Keratinocyte (primary cell): ENCODE measurements at regions not wholly inside any gene's neighbourhood (a gene's known extent, or its start where the extent isn't known, plus 50 kb on each side); places are given as distances from the start of the nearest gene placed in this dataset.

Experiments used
- DNase-seq: peaks from one replicate; pipeline ENCODE4 v3.0.0-alpha.2; 2011; ENCODE audit warnings: low read depth, missing footprints, low spot score
- FAIRE-seq: peaks from 2 replicates; lab custom pipeline; 2011; peaks lifted over from hg19 to GRCh38; lab: Jason Lieb, UNC
- H2AFZ ChIP-seq: 2 replicates; pipeline ENCODE4 v1.6.0; 2012; ENCODE audit warnings: low read length, control low read depth, inconsistent platforms; ENCODE audit not compliant: control insufficient read depth
- H3K27ac ChIP-seq: 2 replicates; pipeline ENCODE4 v1.5.1; 2011; ENCODE audit warnings: low read length; ENCODE audit not compliant: control insufficient read depth, insufficient read depth
- H3K27me3 ChIP-seq: 3 replicates; pipeline ENCODE4 v1.6.0; 2011; ENCODE audit warnings: low read length; ENCODE audit not compliant: control insufficient read depth, insufficient read depth; ENCODE audit errors: extremely low read depth
- H3K36me3 ChIP-seq, 2 experiments: 2 replicates in 1 of 2; 3 replicates in 1 of 2; pipeline ENCODE4 v1.5.1; 2011; ENCODE audit warnings: low read length in 2 of 2, mild to moderate bottlenecking in 1 of 2; ENCODE audit not compliant: control insufficient read depth in 2 of 2, insufficient read depth in 2 of 2; ENCODE audit errors: extremely low read depth in 1 of 2
- H3K4me1 ChIP-seq: 3 replicates; pipeline ENCODE4 v1.5.1; 2011; ENCODE audit warnings: low read length; ENCODE audit not compliant: control insufficient read depth, insufficient read depth; ENCODE audit errors: extremely low read depth
- H3K4me2 ChIP-seq: 3 replicates; pipeline ENCODE4 v1.6.0; 2011; ENCODE audit warnings: low read depth, low read length; ENCODE audit not compliant: control insufficient read depth, insufficient read depth; ENCODE audit errors: extremely low read depth
- H3K4me3 ChIP-seq, 3 experiments: fragments of 200-600 bp in 1 of 3; sonication (generic) in 1 of 3; 2 replicates in 2 of 3; 3 replicates in 1 of 3; pipeline ENCODE4 v1.5.1; 2011 to 2016; ENCODE audit warnings: low read length in 3 of 3, mild to moderate bottlenecking in 3 of 3, control low read depth in 2 of 3, inconsistent platforms in 1 of 3, low read depth in 1 of 3, mixed read lengths in 1 of 3, mixed run types in 1 of 3, moderate library complexity in 1 of 3; ENCODE audit not compliant: control insufficient read depth in 2 of 3, insufficient read depth in 2 of 3; ENCODE audit errors: extremely low read depth in 1 of 3
- H3K79me2 ChIP-seq: 2 replicates; pipeline ENCODE4 v1.6.0; 2012; ENCODE audit warnings: low read length; ENCODE audit not compliant: control insufficient read depth, insufficient read depth
- H3K9ac ChIP-seq: 3 replicates; pipeline ENCODE4 v1.6.0; 2011; ENCODE audit warnings: low read length; ENCODE audit not compliant: control insufficient read depth, insufficient read depth; ENCODE audit errors: extremely low read depth
- H3K9me1 ChIP-seq: 3 replicates; pipeline ENCODE4 v1.6.0; 2011; ENCODE audit warnings: low read length; ENCODE audit not compliant: control insufficient read depth, insufficient read depth; ENCODE audit errors: extremely low read depth
- H3K9me3 ChIP-seq: 2 replicates; pipeline ENCODE4 v1.5.1; 2012; ENCODE audit warnings: low read depth, low read length; ENCODE audit not compliant: control insufficient read depth
- H4K20me1 ChIP-seq: 3 replicates; pipeline ENCODE4 v1.6.0; 2011; ENCODE audit warnings: low read length; ENCODE audit not compliant: control insufficient read depth, insufficient read depth; ENCODE audit errors: extremely low read depth
- EZH2 ChIP-seq: IDR thresholded peaks from one replicate; pipeline ENCODE4 v1.6.1; 2012; ENCODE audit warnings: inconsistent platforms, mild to moderate bottlenecking, low read length, moderate library complexity
- dilution Hi-C: fragments of 300-500 bp; cut with MboI; formaldehyde crosslinking; loops from one replicate; pipeline ENCODE4 v1.7.0; 2020; ENCODE audit warnings: low sequenced_read_pairs; ENCODE audit not compliant: extremely low pct_ligation_motif_present
- TF ChIP-seq, protein P1 (sequence below), 3 experiments: IDR thresholded peaks in 1 of 3; conservative IDR thresholded peaks in 1 of 3; optimal IDR thresholded peaks in 1 of 3; 2 replicates in 2 of 3; 3 replicates in 1 of 3; pipeline versions ENCODE3 to v1.5.1; 2011; ENCODE audit warnings: low read length in 3 of 3, mild to moderate bottlenecking in 3 of 3, moderate library complexity in 2 of 3, control low read depth in 1 of 3, inconsistent platforms in 1 of 3; ENCODE audit not compliant: insufficient read depth in 2 of 3; ENCODE audit errors: extremely low read depth in 1 of 3

DNA sequence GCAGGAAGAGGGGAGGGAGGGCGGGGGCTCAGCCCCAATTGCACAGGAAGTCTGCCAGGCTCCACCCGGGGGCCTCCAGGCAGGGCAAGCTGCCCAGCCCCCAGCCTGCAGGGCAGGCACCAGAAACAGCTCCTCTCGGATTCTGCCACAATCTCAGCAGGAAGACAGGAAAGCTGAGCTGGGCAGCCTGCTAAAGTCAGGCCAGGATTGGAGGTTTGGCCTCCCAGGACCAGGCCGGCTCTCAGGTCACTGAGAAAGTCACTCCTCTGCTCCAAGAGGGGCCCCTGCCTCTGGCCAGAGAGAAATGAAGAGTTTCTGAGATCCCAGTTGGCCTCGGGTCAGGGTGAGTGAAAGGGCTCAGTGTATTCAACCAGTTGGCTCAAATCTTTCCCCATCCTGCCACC is 54.6 kb upstream of the STXBP1 start:
- Histone ChIP-seq H3K4me2 (peak overlapping the region; percentile 35), H3K9ac (peak overlapping the region; percentile 6), H4K20me1 (peaks cover 19% of the 10 kb centered on the region), H3K27ac (peak overlapping the region; percentile 52), H3K9me3 (no peaks in the 10 kb centered on the region), H3K4me1 (peaks cover 75% of the 10 kb centered on the region), H3K27me3 (no peaks in the 10 kb centered on the region), H3K9me1 (peaks cover 10% of the 10 kb centered on the region), H3K79me2 (peaks cover 84% of the 10 kb centered on the region), H3K4me3 (no peak overlapping the region), H3K36me3 (peaks cover 39 to 65% of the 10 kb centered on the region in 2 experiments), H2AFZ (no peak overlapping the region)
- DNase-seq (no peak), FAIRE-seq (peak; percentile 62)
- dilution Hi-C loops, result no loop called here
- TF ChIP-seq EZH2, result no peak
- TF ChIP-seq, protein P1, sequence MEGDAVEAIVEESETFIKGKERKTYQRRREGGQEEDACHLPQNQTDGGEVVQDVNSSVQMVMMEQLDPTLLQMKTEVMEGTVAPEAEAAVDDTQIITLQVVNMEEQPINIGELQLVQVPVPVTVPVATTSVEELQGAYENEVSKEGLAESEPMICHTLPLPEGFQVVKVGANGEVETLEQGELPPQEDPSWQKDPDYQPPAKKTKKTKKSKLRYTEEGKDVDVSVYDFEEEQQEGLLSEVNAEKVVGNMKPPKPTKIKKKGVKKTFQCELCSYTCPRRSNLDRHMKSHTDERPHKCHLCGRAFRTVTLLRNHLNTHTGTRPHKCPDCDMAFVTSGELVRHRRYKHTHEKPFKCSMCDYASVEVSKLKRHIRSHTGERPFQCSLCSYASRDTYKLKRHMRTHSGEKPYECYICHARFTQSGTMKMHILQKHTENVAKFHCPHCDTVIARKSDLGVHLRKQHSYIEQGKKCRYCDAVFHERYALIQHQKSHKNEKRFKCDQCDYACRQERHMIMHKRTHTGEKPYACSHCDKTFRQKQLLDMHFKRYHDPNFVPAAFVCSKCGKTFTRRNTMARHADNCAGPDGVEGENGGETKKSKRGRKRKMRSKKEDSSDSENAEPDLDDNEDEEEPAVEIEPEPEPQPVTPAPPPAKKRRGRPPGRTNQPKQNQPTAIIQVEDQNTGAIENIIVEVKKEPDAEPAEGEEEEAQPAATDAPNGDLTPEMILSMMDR (optimal IDR thresholded peaks at IDR 0.05 in 1 of 3, IDR thresholded peaks at IDR 0.05 in 1 of 3, conservative IDR thresholded peaks at IDR 0.05 in 1 of 3; ENCODE audit: extremely low read depth in 1 of 3, insufficient read depth in 2 of 3, low read length in 3 of 3), result no peak

DNA sequence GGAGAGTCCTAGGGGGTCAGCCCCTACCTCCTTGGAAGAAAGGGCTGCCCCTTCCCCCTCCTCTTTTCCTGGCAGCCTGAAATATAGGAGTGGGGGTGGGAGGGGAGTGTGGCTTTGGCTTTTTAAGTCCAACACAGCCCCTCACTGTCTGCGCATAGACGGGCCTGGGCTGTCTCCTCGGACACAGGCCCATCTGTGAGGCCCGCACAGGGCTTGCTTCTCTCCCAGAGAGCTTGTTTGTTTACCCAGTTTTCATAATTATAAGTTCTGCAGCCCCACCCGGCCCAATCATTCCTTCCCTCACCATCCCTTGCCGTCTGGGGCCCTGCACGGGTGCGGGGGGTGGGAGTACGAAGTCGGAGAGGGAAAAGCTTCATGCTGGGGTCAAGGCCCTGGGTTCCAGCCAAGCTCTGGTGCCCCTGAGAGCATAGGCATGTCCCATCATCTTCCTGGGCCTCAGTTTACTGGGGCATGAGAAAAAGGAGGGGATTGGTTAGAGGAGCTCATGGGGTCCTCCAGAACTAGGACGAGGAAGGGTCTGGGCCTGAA is 54.0 kb upstream of the STXBP1 start:
- Histone ChIP-seq H3K27me3 (no peaks in the 10 kb centered on the region), H3K4me2 (peak overlapping the region; percentile 35), H4K20me1 (peaks cover 15% of the 10 kb centered on the region), H3K9ac (peak overlapping the region; percentile 6), H3K9me1 (peaks cover 10% of the 10 kb centered on the region), H3K79me2 (peaks cover 84% of the 10 kb centered on the region), H3K4me1 (peaks cover 81% of the 10 kb centered on the region), H3K4me3 (peak overlapping the region in 1 of 3 experiments; percentile 16), H3K36me3 (peaks cover 41 to 68% of the 10 kb centered on the region in 2 experiments), H3K27ac (peak overlapping the region; percentile 52), H3K9me3 (no peaks in the 10 kb centered on the region), H2AFZ (no peak overlapping the region)
- no peak for DNase-seq
- dilution Hi-C loops, result no loop called here
- TF ChIP-seq EZH2, result no peak
- TF ChIP-seq, protein P1 (optimal IDR thresholded peaks at IDR 0.05 in 1 of 3, IDR thresholded peaks at IDR 0.05 in 1 of 3, conservative IDR thresholded peaks at IDR 0.05 in 1 of 3; ENCODE audit: extremely low read depth in 1 of 3, insufficient read depth in 2 of 3, low read length in 3 of 3), result no peak
- FAIRE-seq, result no peak
